ENCODE measurements at regions not wholly inside any gene's neighbourhood (a gene's known extent, or its start where the extent isn't known, plus 50 kb on each side); places are given as distances from the start of the nearest gene placed in this dataset.

DNA sequence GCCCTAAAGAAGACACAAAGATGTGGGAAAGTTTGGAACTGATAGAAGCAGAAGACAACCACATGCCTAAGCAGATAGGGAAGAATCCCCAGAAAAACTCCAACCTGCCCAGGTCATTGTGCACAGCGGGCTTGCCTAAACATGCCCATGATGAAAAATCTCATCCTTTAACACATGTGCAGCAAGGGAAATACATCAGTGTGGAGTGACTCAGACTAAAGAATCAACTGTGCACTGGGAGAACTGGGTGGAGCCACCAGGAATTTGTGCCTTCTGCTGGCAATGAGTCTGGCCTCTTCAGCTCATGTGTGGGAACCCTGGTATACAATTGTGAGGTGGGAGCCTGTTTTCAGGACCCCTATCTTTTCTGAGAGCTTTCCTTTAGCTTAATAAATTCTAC lies 398.5 kb downstream of the FSCB start:
- no peak for ATAC-seq
- TF ChIP-seq, protein P1, sequence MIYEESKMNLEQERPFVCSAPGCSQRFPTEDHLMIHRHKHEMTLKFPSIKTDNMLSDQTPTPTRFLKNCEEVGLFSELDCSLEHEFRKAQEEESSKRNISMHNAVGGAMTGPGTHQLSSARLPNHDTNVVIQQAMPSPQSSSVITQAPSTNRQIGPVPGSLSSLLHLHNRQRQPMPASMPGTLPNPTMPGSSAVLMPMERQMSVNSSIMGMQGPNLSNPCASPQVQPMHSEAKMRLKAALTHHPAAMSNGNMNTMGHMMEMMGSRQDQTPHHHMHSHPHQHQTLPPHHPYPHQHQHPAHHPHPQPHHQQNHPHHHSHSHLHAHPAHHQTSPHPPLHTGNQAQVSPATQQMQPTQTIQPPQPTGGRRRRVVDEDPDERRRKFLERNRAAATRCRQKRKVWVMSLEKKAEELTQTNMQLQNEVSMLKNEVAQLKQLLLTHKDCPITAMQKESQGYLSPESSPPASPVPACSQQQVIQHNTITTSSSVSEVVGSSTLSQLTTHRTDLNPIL (CRISPR knock-in tag; IDR thresholded peaks at IDR 0.05; ENCODE audit: low read depth) = no peak
- TF ChIP-seq ISL1 (CRISPR knock-in tag; IDR thresholded peaks at IDR 0.05) (no peak), CSDC2 (CRISPR knock-in tag; IDR thresholded peaks at IDR 0.05) (no peak), ZNF8 (CRISPR knock-in tag; IDR thresholded peaks at IDR 0.05) (no peak), TOX (CRISPR knock-in tag; IDR thresholded peaks at IDR 0.05; ENCODE audit: borderline replicate concordance) (no peak), ZFP3 (CRISPR knock-in tag; IDR thresholded peaks at IDR 0.05) (no peak), ZC3H10 (CRISPR knock-in tag; IDR thresholded peaks at IDR 0.05) (no peak), TCF4 (CRISPR knock-in tag; IDR thresholded peaks at IDR 0.05; ENCODE audit: borderline replicate concordance) (no peak), GLIS3 (CRISPR knock-in tag; IDR thresholded peaks at IDR 0.05) (no peak)
- TF ChIP-seq, protein P2, sequence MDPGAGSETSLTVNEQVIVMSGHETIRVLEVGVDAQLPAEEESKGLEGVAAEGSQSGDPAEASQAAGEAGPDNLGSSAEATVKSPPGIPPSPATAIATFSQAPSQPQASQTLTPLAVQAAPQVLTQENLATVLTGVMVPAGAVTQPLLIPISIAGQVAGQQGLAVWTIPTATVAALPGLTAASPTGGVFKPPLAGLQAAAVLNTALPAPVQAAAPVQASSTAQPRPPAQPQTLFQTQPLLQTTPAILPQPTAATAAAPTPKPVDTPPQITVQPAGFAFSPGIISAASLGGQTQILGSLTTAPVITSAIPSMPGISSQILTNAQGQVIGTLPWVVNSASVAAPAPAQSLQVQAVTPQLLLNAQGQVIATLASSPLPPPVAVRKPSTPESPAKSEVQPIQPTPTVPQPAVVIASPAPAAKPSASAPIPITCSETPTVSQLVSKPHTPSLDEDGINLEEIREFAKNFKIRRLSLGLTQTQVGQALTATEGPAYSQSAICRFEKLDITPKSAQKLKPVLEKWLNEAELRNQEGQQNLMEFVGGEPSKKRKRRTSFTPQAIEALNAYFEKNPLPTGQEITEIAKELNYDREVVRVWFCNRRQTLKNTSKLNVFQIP (CRISPR knock-in tag; IDR thresholded peaks at IDR 0.05; ENCODE audit: borderline replicate concordance, low read depth) = no peak
- TF ChIP-seq, protein P3, sequence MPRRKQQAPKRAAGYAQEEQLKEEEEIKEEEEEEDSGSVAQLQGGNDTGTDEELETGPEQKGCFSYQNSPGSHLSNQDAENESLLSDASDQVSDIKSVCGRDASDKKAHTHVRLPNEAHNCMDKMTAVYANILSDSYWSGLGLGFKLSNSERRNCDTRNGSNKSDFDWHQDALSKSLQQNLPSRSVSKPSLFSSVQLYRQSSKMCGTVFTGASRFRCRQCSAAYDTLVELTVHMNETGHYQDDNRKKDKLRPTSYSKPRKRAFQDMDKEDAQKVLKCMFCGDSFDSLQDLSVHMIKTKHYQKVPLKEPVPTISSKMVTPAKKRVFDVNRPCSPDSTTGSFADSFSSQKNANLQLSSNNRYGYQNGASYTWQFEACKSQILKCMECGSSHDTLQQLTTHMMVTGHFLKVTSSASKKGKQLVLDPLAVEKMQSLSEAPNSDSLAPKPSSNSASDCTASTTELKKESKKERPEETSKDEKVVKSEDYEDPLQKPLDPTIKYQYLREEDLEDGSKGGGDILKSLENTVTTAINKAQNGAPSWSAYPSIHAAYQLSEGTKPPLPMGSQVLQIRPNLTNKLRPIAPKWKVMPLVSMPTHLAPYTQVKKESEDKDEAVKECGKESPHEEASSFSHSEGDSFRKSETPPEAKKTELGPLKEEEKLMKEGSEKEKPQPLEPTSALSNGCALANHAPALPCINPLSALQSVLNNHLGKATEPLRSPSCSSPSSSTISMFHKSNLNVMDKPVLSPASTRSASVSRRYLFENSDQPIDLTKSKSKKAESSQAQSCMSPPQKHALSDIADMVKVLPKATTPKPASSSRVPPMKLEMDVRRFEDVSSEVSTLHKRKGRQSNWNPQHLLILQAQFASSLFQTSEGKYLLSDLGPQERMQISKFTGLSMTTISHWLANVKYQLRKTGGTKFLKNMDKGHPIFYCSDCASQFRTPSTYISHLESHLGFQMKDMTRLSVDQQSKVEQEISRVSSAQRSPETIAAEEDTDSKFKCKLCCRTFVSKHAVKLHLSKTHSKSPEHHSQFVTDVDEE (CRISPR knock-in tag; IDR thresholded peaks at IDR 0.05) = no peak

DNA sequence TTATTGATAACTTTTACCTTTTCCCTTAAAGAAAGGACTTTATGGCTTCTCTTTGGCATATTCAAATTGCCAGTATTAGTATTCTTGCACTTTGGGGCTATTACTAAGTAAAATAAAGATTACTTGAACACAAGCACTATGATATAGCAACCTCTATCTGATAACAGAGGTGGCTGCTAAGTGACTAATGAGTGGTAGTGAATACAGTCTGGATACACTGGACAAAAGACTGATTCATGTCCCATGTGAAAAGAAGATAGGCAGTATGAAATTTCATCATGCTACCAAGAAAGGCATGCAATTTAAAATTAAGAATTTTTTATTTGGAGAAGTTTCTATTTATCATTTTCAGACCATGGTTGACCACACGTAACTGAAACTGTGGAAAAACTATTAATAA lies 399.9 kb downstream of the FSCB start:
- no peak for ATAC-seq
- TF ChIP-seq ZFP30 (CRISPR knock-in tag; IDR thresholded peaks at IDR 0.05) (no peak), ZFP3 (CRISPR knock-in tag; IDR thresholded peaks at IDR 0.05) (no peak), ESRRG (CRISPR knock-in tag; IDR thresholded peaks at IDR 0.05) (no peak), BACH2 (CRISPR knock-in tag; IDR thresholded peaks at IDR 0.05; ENCODE audit: borderline replicate concordance) (no peak), ZNF8 (CRISPR knock-in tag; IDR thresholded peaks at IDR 0.05) (no peak), TOX (CRISPR knock-in tag; IDR thresholded peaks at IDR 0.05; ENCODE audit: borderline replicate concordance) (no peak), ZNF565 (CRISPR knock-in tag; conservative IDR thresholded peaks at IDR 0.05; ENCODE audit: low read depth) (no peak), OSR1 (CRISPR knock-in tag; IDR thresholded peaks at IDR 0.05) (no peak), SNAI2 (CRISPR knock-in tag; IDR thresholded peaks at IDR 0.05) (no peak), CSDC2 (CRISPR knock-in tag; IDR thresholded peaks at IDR 0.05) (no peak), GLIS3 (CRISPR knock-in tag; IDR thresholded peaks at IDR 0.05) (no peak), TCF4 (CRISPR knock-in tag; IDR thresholded peaks at IDR 0.05; ENCODE audit: borderline replicate concordance) (no peak), ZC3H10 (CRISPR knock-in tag; IDR thresholded peaks at IDR 0.05) (no peak), RARB (CRISPR knock-in tag; IDR thresholded peaks at IDR 0.05) (no peak), ISL1 (CRISPR knock-in tag; IDR thresholded peaks at IDR 0.05) (no peak)
- TF ChIP-seq, protein P1 (CRISPR knock-in tag; IDR thresholded peaks at IDR 0.05; ENCODE audit: low read depth) = no peak
- TF ChIP-seq, protein P4, sequence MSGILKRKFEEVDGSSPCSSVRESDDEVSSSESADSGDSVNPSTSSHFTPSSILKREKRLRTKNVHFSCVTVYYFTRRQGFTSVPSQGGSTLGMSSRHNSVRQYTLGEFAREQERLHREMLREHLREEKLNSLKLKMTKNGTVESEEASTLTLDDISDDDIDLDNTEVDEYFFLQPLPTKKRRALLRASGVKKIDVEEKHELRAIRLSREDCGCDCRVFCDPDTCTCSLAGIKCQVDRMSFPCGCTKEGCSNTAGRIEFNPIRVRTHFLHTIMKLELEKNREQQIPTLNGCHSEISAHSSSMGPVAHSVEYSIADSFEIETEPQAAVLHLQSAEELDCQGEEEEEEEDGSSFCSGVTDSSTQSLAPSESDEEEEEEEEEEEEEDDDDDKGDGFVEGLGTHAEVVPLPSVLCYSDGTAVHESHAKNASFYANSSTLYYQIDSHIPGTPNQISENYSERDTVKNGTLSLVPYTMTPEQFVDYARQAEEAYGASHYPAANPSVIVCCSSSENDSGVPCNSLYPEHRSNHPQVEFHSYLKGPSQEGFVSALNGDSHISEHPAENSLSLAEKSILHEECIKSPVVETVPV (CRISPR knock-in tag; IDR thresholded peaks at IDR 0.05) = no peak
- TF ChIP-seq, protein P3 (CRISPR knock-in tag; IDR thresholded peaks at IDR 0.05) = no peak
